ENCODE measurements at regions not wholly inside any gene's neighbourhood (a gene's known extent, or its start where the extent isn't known, plus 50 kb on each side); places are given as distances from the start of the nearest gene placed in this dataset.

- no peak overlapping the region for H3K27ac ChIP-seq
- no peaks in the 10 kb centered on the region for H3K9me3 ChIP-seq
- intact Hi-C loops (cut with DNase I), result no loop called here
- no peak for DNase-seq
- H3K36me3 ChIP-seq, result no peaks in the 10 kb centered on the region
- no peak overlapping the region for H3K4me3 ChIP-seq
- WGBS, 3 donors, result 62 to 67% (median 66%) methylated on average over 7 of the region's 7 CpGs
- TF ChIP-seq CTCF (IDR thresholded peaks at IDR 0.05) (no peak), POLR2A (IDR thresholded peaks at IDR 0.05) (no peak), EP300 (IDR thresholded peaks at IDR 0.05) (no peak)
- H3K27me3 ChIP-seq, result no peaks in the 10 kb centered on the region
- H3K4me1 ChIP-seq (ENCODE audit: insufficient read depth), result no peaks in the 10 kb centered on the region
Observed at GRCh38 chr2:60400462-60401246, 152.8 kb downstream of the BCL11A start.

- DNase-seq, result no peak
- Histone ChIP-seq H3K27me3 (no peaks in the 10 kb centered on the region), H3K4me3 (no peak overlapping the region), H3K27ac (no peak overlapping the region), H3K36me3 (no peaks in the 10 kb centered on the region), H3K9me3 (no peaks in the 10 kb centered on the region), H3K4me1 (ENCODE audit: insufficient read depth) (no peaks in the 10 kb centered on the region)
- WGBS, 3 donors, result 12 to 19% (median 17%) methylated on average over 2 of the region's 2 CpGs
- TF ChIP-seq POLR2A (IDR thresholded peaks at IDR 0.05) (no peak), CTCF (IDR thresholded peaks at IDR 0.05) (no peak), EP300 (IDR thresholded peaks at IDR 0.05) (no peak)
- intact Hi-C loops (cut with DNase I), result no loop called here
Observed at GRCh38 chr2:60394463-60394862, 159.0 kb downstream of the BCL11A start.

- TF ChIP-seq POLR2A (IDR thresholded peaks at IDR 0.05) (no peak), EP300 (IDR thresholded peaks at IDR 0.05) (no peak), CTCF (IDR thresholded peaks at IDR 0.05) (no peak)
- Histone ChIP-seq H3K36me3 (no peaks in the 10 kb centered on the region), H3K27me3 (no peaks in the 10 kb centered on the region), H3K9me3 (no peaks in the 10 kb centered on the region), H3K4me1 (ENCODE audit: insufficient read depth) (no peaks in the 10 kb centered on the region), H3K4me3 (no peak overlapping the region), H3K27ac (no peak overlapping the region)
- no peak for DNase-seq
- WGBS, 3 donors, result 86 to 90% (median 87%) methylated on average over 7 of the region's 7 CpGs
- intact Hi-C loops (cut with DNase I), result no loop called here
Observed at GRCh38 chr2:60391649-60392375, 161.6 kb downstream of the BCL11A start.

- H3K36me3 ChIP-seq, result no peaks in the 10 kb centered on the region
- intact Hi-C loops (cut with DNase I), result no loop called here
- DNase-seq, result no peak
- whole genome bisulfite sequencing, 3 donors, result 85 to 90% (median 86%) methylated on average over 6 of the region's 6 CpGs
- no peaks in the 10 kb centered on the region for H3K9me3 ChIP-seq
- no peaks in the 10 kb centered on the region for H3K27me3 ChIP-seq
- H3K4me1 ChIP-seq (ENCODE audit: insufficient read depth), result no peaks in the 10 kb centered on the region
- H3K4me3 ChIP-seq, result no peak overlapping the region
- TF ChIP-seq CTCF (IDR thresholded peaks at IDR 0.05), result no peak
- no peak for TF ChIP-seq POLR2A (IDR thresholded peaks at IDR 0.05)
- TF ChIP-seq EP300 (IDR thresholded peaks at IDR 0.05), result no peak
- H3K27ac ChIP-seq, result no peak overlapping the region
Observed at GRCh38 chr2:60391230-60391629, 162.2 kb downstream of the BCL11A start.
